Activated CD4-positive, alpha-beta T cell treated with anti-CD3 and anti-CD28 coated beads, Interleukin-2, amount 50 U/mL, for 1 hour (primary cell): ENCODE measurements at regions not wholly inside any gene's neighbourhood (a gene's known extent, or its start where the extent isn't known, plus 50 kb on each side); places are given as distances from the start of the nearest gene placed in this dataset.

Experiments
- DNase-seq: peaks from one replicate; pipeline ENCODE4 v3.0.0-alpha.2; 2020

GRCh38 chr16:73669535-73670274 lies 621.8 kb upstream of the ZFHX3 start:
- DNase-seq = no peak

GRCh38 chr16:73663720-73664119 lies 615.8 kb upstream of the ZFHX3 start:
- no peak for DNase-seq

GRCh38 chr16:73636196-73636595 lies 588.3 kb upstream of the ZFHX3 start:
- DNase-seq = no peak

DNA sequence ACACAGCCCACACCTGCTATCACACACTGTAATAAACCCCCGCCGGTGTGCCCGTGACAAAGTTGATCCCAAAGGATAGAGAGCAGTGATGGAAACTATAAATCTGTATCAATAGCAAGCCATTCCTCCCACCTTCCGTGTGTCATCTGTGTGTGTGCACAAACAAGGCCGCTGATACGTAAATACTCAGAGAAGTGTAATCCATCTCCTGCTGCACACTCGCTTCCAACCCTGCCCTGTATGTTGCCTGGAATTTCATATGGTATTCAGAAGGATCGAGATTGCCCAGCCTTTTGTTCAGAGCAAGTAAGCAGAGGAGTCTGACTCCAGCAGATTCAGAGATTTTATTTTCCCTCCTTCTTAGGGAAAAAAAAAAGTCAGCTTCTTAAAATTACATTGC lies 581.1 kb upstream of the ZFHX3 start:
- no peak for DNase-seq

DNA sequence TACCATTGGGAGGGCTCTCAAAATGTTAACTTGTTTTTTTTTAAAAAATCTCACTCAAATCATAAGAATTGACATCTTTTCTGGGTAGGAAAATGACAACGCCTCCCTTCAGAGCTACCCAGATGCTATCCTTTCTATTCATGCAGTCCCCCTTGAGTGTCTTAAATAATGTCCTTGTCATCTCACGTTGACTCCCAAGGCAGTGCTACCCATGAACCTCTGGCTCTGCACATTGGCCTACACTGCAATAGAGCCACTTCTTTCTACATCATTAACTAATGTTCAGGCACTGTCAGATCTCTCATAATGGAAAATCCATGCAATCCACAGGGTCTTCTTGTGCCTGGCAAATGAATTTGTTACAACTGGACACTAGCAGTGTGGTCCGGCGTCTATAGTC lies 569.8 kb upstream of the ZFHX3 start:
- no peak for DNase-seq

GRCh38 chr16:73616770-73617169 lies 568.8 kb upstream of the ZFHX3 start:
- no peak for DNase-seq

GRCh38 chr16:73616166-73616753 lies 568.3 kb upstream of the ZFHX3 start:
- no peak for DNase-seq

- DNase-seq = no peak
These were observed 567.4 kb upstream of the ZFHX3 start for GRCh38 chr16:73615071-73615940.

DNA sequence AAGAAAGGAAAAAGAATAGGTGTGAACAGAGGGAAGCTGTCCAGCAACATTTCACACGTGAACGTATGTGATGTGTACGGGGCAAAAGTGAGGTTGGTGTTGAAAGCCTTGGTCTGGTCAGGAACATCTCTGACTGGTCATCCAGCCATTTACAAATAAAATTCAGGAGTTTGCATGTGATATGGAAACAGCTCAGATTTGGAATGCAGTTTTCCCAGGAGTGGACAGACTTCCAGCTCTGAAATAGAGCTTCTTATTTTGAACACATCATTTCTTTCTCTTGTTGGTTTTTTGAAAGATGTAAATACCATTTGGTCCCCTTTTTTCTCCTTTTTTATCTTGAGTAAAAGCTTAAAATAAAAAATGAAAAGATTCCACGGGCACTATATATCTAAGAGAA lies 566.2 kb upstream of the ZFHX3 start:
- no peak for DNase-seq

DNA sequence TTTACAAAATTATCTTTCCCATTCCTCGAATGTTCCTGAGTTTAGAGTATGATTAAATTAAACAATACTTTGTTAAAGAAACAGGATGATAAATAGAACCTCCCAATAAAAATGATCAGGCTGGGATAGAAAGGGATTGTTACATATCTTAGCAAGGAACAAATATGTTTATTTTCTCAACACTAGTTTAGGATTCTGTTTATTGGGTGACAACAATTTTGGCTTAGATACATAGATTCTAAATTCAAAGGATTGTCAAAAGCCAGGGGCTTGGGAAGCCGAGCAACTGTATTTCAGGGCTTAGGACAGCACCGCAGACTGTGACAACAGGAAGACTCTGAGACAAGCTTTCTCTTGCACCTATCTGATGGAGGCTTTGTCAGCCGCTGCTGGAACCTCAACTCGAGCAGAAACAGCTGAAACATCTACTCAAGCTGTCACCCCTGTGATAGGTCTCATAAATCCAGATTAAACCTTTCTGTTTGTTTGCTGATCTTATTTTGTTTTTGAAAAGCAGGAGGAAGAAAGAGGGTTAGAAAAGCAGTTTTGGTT lies 562.8 kb upstream of the ZFHX3 start:
- DNase-seq = no peak

DNA sequence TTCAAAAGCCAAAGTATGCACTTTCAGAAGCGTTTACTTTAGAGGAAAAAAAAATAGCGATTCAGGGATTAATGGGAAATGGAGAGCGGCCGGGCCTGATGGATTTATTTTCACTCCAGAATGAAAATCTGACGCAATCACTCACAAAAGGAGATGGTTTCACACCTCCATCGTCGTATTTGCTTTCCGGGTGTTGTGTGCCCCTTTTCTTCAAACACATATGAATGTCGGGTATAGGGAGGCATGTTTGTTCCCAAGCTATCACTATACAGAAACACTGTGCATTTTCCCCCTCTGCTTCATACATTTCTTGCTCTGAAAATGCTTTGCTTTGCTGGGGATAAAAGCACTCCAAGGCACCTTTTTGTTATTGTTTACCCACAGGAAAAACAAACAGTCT lies 562.2 kb upstream of the ZFHX3 start:
- DNase-seq = no peak

DNA sequence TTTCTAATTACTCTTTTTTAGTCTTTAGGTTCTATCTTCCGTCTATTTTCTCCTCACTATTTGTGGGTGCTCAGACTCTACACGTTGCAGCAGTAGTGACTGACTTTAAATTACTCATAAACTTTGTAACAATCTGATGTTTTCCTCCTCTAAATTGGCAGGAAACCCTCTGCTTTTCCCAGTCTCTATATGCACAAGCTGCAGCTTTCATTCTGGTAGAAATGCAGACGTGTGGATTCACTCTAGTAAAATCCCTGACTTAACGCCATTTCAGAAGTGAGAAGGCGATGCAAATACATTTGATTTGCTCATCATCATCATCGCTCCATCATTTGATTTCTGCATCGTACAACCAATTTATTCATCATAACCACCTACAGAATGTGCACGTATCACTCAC lies 561.0 kb upstream of the ZFHX3 start:
- no peak for DNase-seq

- no peak for DNase-seq
These were observed 557.4 kb upstream of the ZFHX3 start for GRCh38 chr16:73605309-73605708.

DNA sequence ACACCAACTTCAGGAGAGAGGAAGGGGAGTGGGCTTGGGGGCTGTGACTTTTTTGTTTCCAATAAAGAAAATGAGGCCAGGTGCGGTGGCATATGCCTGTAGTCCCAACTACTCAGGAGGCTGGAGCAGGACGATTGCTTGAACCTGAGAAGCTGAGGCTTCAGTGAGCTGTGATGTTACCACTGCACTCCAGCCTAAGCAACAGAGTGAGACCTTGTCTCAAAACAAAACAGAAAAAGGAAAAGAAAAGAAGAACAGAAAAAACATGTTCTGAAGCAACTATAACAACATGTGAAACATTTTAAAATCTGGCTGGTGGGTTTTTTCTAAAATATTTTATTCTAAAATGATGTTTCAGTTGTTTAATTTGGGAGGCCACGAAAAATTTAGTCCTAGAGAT lies 554.0 kb upstream of the ZFHX3 start:
- no peak for DNase-seq

DNA sequence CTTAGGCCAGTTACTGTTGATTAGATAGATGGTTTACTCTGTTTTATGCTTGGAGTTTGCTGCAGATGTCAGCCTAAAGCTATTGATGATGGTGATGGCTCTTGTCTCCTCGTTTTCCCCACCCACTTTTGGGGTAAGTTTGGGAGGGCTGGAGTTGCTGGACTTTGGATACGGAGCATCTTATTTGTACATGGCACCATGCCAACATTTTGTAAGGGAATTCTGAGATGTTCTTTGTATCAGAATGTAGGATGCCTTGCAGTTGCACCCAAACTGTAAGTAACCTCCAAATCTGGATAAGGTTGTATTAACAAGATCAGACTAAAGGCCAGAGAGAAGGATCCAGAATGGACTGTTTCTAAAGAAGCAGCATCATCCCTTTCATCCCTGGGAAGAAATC lies 551.9 kb upstream of the ZFHX3 start:
- no peak for DNase-seq

GRCh38 chr16:73599351-73599750 lies 551.4 kb upstream of the ZFHX3 start:
- no peak for DNase-seq

GRCh38 chr16:73584157-73584556 lies 536.2 kb upstream of the ZFHX3 start:
- no peak for DNase-seq

DNA sequence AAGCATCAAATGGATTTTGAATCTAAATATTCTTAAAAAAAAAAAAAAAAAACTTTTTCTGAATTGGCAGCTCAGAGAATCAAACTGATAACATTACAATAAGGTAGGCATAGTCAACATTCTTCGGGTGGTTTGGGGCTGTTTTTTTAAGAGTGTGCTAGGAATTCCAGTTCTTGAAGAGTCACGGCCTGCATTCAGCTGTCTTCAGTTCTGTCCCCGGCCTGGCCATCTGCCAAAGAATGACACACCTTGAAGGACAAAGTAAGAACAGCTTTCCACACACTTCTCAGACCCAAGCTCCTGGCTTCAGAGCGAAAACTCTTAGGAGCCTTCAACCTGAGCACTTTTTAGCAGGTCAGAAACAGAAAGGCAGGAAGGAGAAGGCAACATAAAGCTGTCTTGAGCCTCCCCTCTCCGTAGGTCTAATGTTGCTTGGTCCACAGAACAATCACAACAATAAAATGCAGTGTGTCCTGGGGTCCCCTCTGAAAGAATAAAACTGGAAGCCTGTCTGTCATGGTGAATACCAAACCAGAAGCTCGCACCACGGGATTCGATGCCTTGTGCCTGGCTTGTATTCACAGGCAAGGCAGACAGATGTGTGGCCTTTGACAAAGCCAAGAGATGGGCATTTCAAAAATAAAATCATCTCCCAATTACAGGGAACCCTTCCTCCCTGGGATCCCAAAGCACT lies 524.4 kb upstream of the ZFHX3 start:
- no peak for DNase-seq

GRCh38 chr16:73569266-73569980 lies 521.5 kb upstream of the ZFHX3 start:
- DNase-seq = no peak

GRCh38 chr16:73568769-73569168 lies 520.8 kb upstream of the ZFHX3 start:
- no peak for DNase-seq

DNA sequence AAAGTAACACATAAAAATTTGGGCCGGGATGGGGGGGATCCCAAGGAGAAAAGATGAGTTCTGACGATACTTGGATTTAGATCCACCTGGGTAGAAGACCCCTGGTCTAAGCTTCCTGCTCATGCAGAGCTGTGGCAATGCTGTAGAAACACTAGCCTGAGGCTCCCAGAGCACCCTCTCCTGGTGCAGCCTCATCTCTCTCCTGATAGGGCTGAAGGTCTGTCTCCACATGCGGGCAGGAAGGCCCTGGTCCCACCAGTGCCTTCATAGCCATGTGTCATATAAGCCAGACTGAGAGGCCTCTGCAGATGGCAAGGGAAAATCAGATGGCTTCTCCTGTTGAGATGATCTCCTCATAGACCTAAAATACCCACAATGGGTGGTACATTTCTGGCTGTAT lies 518.0 kb upstream of the ZFHX3 start:
- no peak for DNase-seq

- no peak for DNase-seq
These were observed 517.3 kb upstream of the ZFHX3 start for GRCh38 chr16:73565263-73565662.
